ENCODE measurements at regions not wholly inside any gene's neighbourhood (a gene's known extent, or its start where the extent isn't known, plus 50 kb on each side); places are given as distances from the start of the nearest gene placed in this dataset.

- in situ Hi-C loops (cut with HindIII; ENCODE audit: low sequenced_read_pairs) = no loop called here
- TF ChIP-seq, protein P1, sequence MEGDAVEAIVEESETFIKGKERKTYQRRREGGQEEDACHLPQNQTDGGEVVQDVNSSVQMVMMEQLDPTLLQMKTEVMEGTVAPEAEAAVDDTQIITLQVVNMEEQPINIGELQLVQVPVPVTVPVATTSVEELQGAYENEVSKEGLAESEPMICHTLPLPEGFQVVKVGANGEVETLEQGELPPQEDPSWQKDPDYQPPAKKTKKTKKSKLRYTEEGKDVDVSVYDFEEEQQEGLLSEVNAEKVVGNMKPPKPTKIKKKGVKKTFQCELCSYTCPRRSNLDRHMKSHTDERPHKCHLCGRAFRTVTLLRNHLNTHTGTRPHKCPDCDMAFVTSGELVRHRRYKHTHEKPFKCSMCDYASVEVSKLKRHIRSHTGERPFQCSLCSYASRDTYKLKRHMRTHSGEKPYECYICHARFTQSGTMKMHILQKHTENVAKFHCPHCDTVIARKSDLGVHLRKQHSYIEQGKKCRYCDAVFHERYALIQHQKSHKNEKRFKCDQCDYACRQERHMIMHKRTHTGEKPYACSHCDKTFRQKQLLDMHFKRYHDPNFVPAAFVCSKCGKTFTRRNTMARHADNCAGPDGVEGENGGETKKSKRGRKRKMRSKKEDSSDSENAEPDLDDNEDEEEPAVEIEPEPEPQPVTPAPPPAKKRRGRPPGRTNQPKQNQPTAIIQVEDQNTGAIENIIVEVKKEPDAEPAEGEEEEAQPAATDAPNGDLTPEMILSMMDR (IDR thresholded peaks at IDR 0.05; ENCODE audit: low read depth, low read length) = no peak
- DNase-seq (ENCODE audit: low read depth, low spot score) = no peak
- H3K4me3 ChIP-seq (ENCODE audit: low read depth, low read length) = no peak overlapping the region
These were observed 199.5 kb upstream of the CCL2 start for GRCh38 chr17:34055606-34056005.

DNA sequence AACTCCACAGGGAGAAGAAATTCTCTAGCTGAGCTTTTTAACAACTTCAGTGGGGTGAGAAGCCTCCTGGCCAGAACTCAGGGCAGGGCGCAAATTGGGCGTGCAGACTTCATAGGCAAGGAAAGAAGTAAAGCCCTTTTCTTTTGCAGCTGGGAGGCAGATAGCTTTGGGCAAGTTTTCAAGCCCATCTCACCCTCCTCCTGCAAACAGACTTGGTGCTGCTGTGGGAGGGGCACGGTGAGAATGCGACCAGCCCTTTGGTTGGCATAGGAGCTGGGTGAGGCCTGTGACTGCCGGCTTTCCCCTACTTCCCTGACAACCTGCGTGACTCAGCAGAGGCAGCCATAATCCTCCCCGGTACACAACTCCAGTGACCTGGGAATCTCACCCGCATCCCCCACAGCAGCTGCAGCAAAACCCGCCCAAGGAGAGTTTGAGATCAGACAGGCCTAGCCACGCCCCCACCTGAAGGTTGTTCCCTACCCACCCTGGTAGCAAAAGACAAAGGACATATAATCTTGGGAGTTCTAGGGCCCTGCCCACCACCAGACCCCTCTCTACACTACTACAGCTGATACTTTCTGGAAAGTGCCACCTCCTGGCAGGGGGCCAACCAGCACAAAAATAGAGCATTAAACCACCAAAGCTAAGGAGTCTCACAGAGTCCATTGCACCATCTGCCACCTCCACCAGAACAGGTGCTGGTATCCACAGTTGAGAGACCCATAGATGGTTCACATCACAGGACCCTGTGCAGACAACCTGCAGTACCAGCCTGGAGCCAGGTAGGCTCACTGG lies 195.5 kb upstream of the CCL2 start:
- TF ChIP-seq, protein P1 (IDR thresholded peaks at IDR 0.05; ENCODE audit: low read depth, low read length) = no peak
- in situ Hi-C loops (cut with HindIII; ENCODE audit: low sequenced_read_pairs) = no loop called here
- DNase-seq (ENCODE audit: low read depth, low spot score) = no peak
- H3K4me3 ChIP-seq (ENCODE audit: low read depth, low read length) = no peak overlapping the region

DNA sequence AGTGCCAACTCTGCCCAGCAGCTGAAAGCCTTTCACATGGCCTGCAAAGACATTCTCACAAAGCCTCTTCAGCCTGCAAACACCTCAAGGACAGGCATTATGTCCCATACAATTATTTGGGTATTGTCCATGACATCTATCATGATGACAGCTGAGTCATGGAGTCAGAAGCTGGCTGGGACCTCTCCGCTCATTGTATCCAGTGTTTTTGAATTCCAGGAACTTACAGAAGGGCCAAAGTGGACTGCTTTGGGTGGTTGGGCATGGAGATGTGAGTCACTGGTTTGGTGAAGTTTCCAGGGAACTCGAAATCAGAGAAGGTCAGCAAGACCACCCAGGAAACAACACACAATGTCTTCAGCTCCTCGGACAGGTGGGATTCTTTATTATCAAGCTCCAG lies 188.6 kb upstream of the CCL2 start:
- TF ChIP-seq, protein P1 (IDR thresholded peaks at IDR 0.05; ENCODE audit: low read depth, low read length) = no peak
- no peak overlapping the region for H3K4me3 ChIP-seq (ENCODE audit: low read depth, low read length)
- no peak for DNase-seq (ENCODE audit: low read depth, low spot score)
- in situ Hi-C loops (cut with HindIII; ENCODE audit: low sequenced_read_pairs) = no loop called here

DNA sequence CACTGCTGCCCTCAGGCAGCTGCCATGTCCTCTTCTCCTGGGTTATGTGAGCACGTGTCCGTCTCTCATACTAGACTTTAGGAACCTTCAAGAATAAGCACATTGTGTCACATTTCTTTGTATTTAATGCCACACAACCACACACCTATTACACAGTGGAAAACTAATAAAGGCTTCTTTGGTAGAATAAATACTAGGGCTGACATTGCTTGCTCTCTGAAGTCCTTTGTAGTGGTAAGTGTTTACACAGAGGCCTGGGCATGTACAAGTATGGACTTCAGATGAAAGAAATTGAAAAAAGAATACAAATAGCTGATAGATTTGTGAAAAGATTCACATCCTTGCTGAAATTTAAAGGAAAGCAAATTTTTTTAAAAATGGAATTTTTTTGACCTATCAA lies 188.1 kb upstream of the CCL2 start:
- DNase-seq (ENCODE audit: low read depth, low spot score) = no peak
- no peak overlapping the region for H3K4me3 ChIP-seq (ENCODE audit: low read depth, low read length)
- TF ChIP-seq, protein P1 (IDR thresholded peaks at IDR 0.05; ENCODE audit: low read depth, low read length) = no peak
- in situ Hi-C loops (cut with HindIII; ENCODE audit: low sequenced_read_pairs) = no loop called here

- in situ Hi-C loops (cut with HindIII; ENCODE audit: low sequenced_read_pairs) = no loop called here
These were observed 186.5 kb upstream of the CCL2 start for GRCh38 chr17:34068571-34068970.

DNA sequence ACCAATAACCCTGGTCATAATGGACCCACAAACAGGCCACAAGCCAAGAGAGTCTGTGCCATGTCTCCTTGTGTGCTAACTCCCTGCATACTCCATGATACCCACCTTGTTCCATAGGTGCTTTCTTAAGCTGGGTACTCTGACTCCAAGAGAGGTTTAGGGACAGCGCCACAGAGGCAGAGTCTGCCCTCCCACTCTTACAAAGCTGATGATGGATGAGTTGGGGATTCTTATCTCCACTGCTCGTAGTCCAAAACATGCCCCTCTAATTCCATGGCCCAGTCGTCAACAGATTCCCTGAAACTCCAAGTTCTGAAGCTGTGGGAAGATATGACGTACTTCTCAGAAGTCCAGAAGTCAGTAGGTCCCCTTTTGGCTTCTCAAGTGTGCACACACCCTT lies 184.4 kb upstream of the CCL2 start:
- TF ChIP-seq, protein P1 (IDR thresholded peaks at IDR 0.05; ENCODE audit: low read depth, low read length) = no peak
- no peak for DNase-seq (ENCODE audit: low read depth, low spot score)
- in situ Hi-C loops (cut with HindIII; ENCODE audit: low sequenced_read_pairs) = no loop called here
- no peak overlapping the region for H3K4me3 ChIP-seq (ENCODE audit: low read depth, low read length)

More at GRCh38 chr17:34068571-34068970, 186.5 kb upstream of the CCL2 start:
- TF ChIP-seq, protein P1 (IDR thresholded peaks at IDR 0.05; ENCODE audit: low read depth, low read length) = no peak
- DNase-seq (ENCODE audit: low read depth, low spot score) = no peak
- no peak overlapping the region for H3K4me3 ChIP-seq (ENCODE audit: low read depth, low read length)
